ENCODE measurements at regions not wholly inside any gene's neighbourhood (a gene's known extent, or its start where the extent isn't known, plus 50 kb on each side); places are given as distances from the start of the nearest gene placed in this dataset.

- peak overlapping the region; percentile 49 to 87 (median 80) for H3K27ac ChIP-seq
- H3K4me3 ChIP-seq = no peak overlapping the region
- no peaks in the 10 kb centered on the region for H3K27me3 ChIP-seq (replicated peaks in 1 of 7)
- 41 to 65% (median 48%) methylated on average over 10 of the region's 10 CpGs for WGBS, 5 donors
- H3K4me1 ChIP-seq = peaks cover 19 to 62% (median 44%) of the 10 kb centered on the region in 6 donors
- no peak for DNase-seq
- peaks cover 0 to 9% (median 0%) of the 10 kb centered on the region in 8 donors for H3K9me3 ChIP-seq
- no peaks in the 10 kb centered on the region for H3K36me3 ChIP-seq
- intact Hi-C loops (cut with DNase I; ENCODE audit: low total_unique reads) = no loop called here
- TF ChIP-seq CTCF (IDR thresholded peaks at IDR 0.05 in 8 of 11, conservative IDR thresholded peaks at IDR 0.05 in 3 of 11) (no peak), POLR2AphosphoS5 (IDR thresholded peaks at IDR 0.05) (peak in 1 of 3 donors; percentile 42)
These were observed 53.6 kb downstream of the ARF6 start for GRCh38 chr14:49946320-49947141.

- no peaks in the 10 kb centered on the region for H3K36me3 ChIP-seq
- intact Hi-C loops (cut with DNase I; ENCODE audit: low total_unique reads) = no loop called here
- no peaks in the 10 kb centered on the region for H3K27me3 ChIP-seq (replicated peaks in 1 of 7)
- no peak for DNase-seq
- TF ChIP-seq CTCF (IDR thresholded peaks at IDR 0.05 in 8 of 11, conservative IDR thresholded peaks at IDR 0.05 in 3 of 11) = no peak
- TF ChIP-seq POLR2A (IDR thresholded peaks at IDR 0.05) = no peak
- TF ChIP-seq POLR2AphosphoS5 (IDR thresholded peaks at IDR 0.05) = no peak
- peak overlapping the region in 3 of 8 donors; percentile 79 to 83 (median 83) for H3K27ac ChIP-seq
- peaks cover 19 to 60% (median 41%) of the 10 kb centered on the region in 6 donors for H3K4me1 ChIP-seq
- 92 to 98% (median 97%) methylated on average over 3 of the region's 3 CpGs for WGBS, 5 donors
- no peak overlapping the region for H3K4me3 ChIP-seq
- H3K9me3 ChIP-seq = peaks cover 0 to 8% (median 0%) of the 10 kb centered on the region in 8 donors
These were observed 54.6 kb downstream of the ARF6 start for GRCh38 chr14:49947506-49947905.

GRCh38 chr14:49950275-49951228 is 57.7 kb downstream of the ARF6 start:
- no peaks in the 10 kb centered on the region for H3K36me3 ChIP-seq
- no peak overlapping the region for H3K4me3 ChIP-seq
- 85 to 90% (median 87%) methylated on average over 4 of the region's 4 CpGs for WGBS, 5 donors
- peaks cover 12 to 47% (median 28%) of the 10 kb centered on the region in 6 donors for H3K4me1 ChIP-seq
- H3K27ac ChIP-seq = no peak overlapping the region
- H3K27me3 ChIP-seq (replicated peaks in 1 of 7) = no peaks in the 10 kb centered on the region
- no peaks in the 10 kb centered on the region for H3K9me3 ChIP-seq
- no peak for TF ChIP-seq POLR2AphosphoS5 (IDR thresholded peaks at IDR 0.05)
- TF ChIP-seq POLR2A (IDR thresholded peaks at IDR 0.05) = no peak
- TF ChIP-seq CTCF (IDR thresholded peaks at IDR 0.05 in 8 of 11, conservative IDR thresholded peaks at IDR 0.05 in 3 of 11) = no peak
- intact Hi-C loops (cut with DNase I; ENCODE audit: low total_unique reads) = no loop called here
- DNase-seq = no peak
